ENCODE measurements at regions not wholly inside any gene's neighbourhood (a gene's known extent, or its start where the extent isn't known, plus 50 kb on each side); places are given as distances from the start of the nearest gene placed in this dataset.

- TF ChIP-seq FOXK2 (IDR thresholded peaks at IDR 0.05) (no peak), ELF4 (IDR thresholded peaks at IDR 0.05) (no peak), HDGF (IDR thresholded peaks at IDR 0.05; ENCODE audit: borderline replicate concordance) (no peak), FOXA1 (IDR thresholded peaks at IDR 0.05) (no peak), SUZ12 (IDR thresholded peaks at IDR 0.05) (no peak), SP1 (IDR thresholded peaks at IDR 0.05) (no peak), L3MBTL2 (conservative IDR thresholded peaks at IDR 0.05) (no peak; the same call in 1 of the 2 replicates)
- CTCF ChIA-PET: interaction anchor here (0.6 to 0.7 kb wide), 2 partner anchors 487 to 621 kb away, joined by 3 read pairs; no protein-coding TSS in a partner anchor
These were observed 133.7 kb downstream of the AEBP2 start for GRCh38 chr12:19572920-19573558.

GRCh38 chr12:19573866-19574265 lies 134.6 kb downstream of the AEBP2 start:
- POLR2A ChIA-PET: no interaction called here
- no peak for DNase-seq (ENCODE audit: extremely low spot score)
- CTCF ChIA-PET: interaction anchor here (0.6 to 0.7 kb wide), 2 partner anchors 488 to 620 kb away, joined by 3 read pairs; no protein-coding TSS in a partner anchor
- TF ChIP-seq ZNF384 (IDR thresholded peaks at IDR 0.05): no peak
- no peak for TF ChIP-seq SUZ12 (IDR thresholded peaks at IDR 0.05)
- no peak for TF ChIP-seq TARDBP (IDR thresholded peaks at IDR 0.05)
- no peak for TF ChIP-seq ARNT (IDR thresholded peaks at IDR 0.05)
- no peak for TF ChIP-seq SP1 (IDR thresholded peaks at IDR 0.05)
- TF ChIP-seq NFRKB (IDR thresholded peaks at IDR 0.05): no peak
- TF ChIP-seq FOXA1 (IDR thresholded peaks at IDR 0.05): no peak
- no peak for TF ChIP-seq L3MBTL2 (conservative IDR thresholded peaks at IDR 0.05)
- no peak for TF ChIP-seq CTBP1 (IDR thresholded peaks at IDR 0.05; ENCODE audit: borderline replicate concordance)
- no peak for TF ChIP-seq FOXM1 (IDR thresholded peaks at IDR 0.05; ENCODE audit: borderline replicate concordance)
- TF ChIP-seq FOXK2 (IDR thresholded peaks at IDR 0.05): no peak
- TF ChIP-seq PKNOX1 (IDR thresholded peaks at IDR 0.05): no peak
- no peak for TF ChIP-seq ELF4 (IDR thresholded peaks at IDR 0.05)
- no peak for TF ChIP-seq HDGF (IDR thresholded peaks at IDR 0.05; ENCODE audit: borderline replicate concordance)

More at GRCh38 chr12:19572920-19573558, 133.7 kb downstream of the AEBP2 start:
- POLR2A ChIA-PET: no interaction called here
- peak; percentile 50 for DNase-seq (ENCODE audit: extremely low spot score)

- POLR2A ChIA-PET: no interaction called here
- no peak for DNase-seq (ENCODE audit: extremely low spot score)
- no peak for TF ChIP-seq SP1 (IDR thresholded peaks at IDR 0.05)
- TF ChIP-seq NFRKB (IDR thresholded peaks at IDR 0.05): no peak
- no peak for TF ChIP-seq ZNF384 (IDR thresholded peaks at IDR 0.05)
- no peak for TF ChIP-seq L3MBTL2 (conservative IDR thresholded peaks at IDR 0.05)
- no peak for TF ChIP-seq PKNOX1 (IDR thresholded peaks at IDR 0.05)
- no peak for TF ChIP-seq FOXA1 (IDR thresholded peaks at IDR 0.05)
- TF ChIP-seq HDGF (IDR thresholded peaks at IDR 0.05; ENCODE audit: borderline replicate concordance): no peak
- no peak for TF ChIP-seq TARDBP (IDR thresholded peaks at IDR 0.05)
- no peak for TF ChIP-seq ELF4 (IDR thresholded peaks at IDR 0.05)
- TF ChIP-seq CTBP1 (IDR thresholded peaks at IDR 0.05; ENCODE audit: borderline replicate concordance): no peak
- TF ChIP-seq BHLHE40 (IDR thresholded peaks at IDR 0.05; ENCODE audit: borderline replicate concordance): no peak
- no peak for TF ChIP-seq FOXM1 (IDR thresholded peaks at IDR 0.05; ENCODE audit: borderline replicate concordance)
- no peak for TF ChIP-seq ARNT (IDR thresholded peaks at IDR 0.05)
- no peak for TF ChIP-seq LEF1 (IDR thresholded peaks at IDR 0.05; ENCODE audit: borderline replicate concordance)
- no peak for TF ChIP-seq SUZ12 (IDR thresholded peaks at IDR 0.05)
- TF ChIP-seq FOXK2 (IDR thresholded peaks at IDR 0.05): no peak
- CTCF ChIA-PET: interaction anchor here (0.6 kb wide), 1 partner anchor 1324 kb away, joined by 5 read pairs; no protein-coding TSS in a partner anchor
These were observed 135.3 kb downstream of the AEBP2 start for GRCh38 chr12:19574601-19575000.

- POLR2A ChIA-PET: no interaction called here
- DNase-seq (ENCODE audit: extremely low spot score): peak; percentile 21
- CTCF ChIA-PET: interaction anchor here (0.9 kb wide), 1 partner anchor 68 kb away, joined by 3 read pairs; no protein-coding TSS in a partner anchor
- no peak for TF ChIP-seq FOXK2 (IDR thresholded peaks at IDR 0.05)
- no peak for TF ChIP-seq TARDBP (IDR thresholded peaks at IDR 0.05)
- no peak for TF ChIP-seq NFRKB (IDR thresholded peaks at IDR 0.05)
- no peak for TF ChIP-seq ARNT (IDR thresholded peaks at IDR 0.05)
- no peak for TF ChIP-seq LEF1 (IDR thresholded peaks at IDR 0.05; ENCODE audit: borderline replicate concordance)
- TF ChIP-seq HDGF (IDR thresholded peaks at IDR 0.05; ENCODE audit: borderline replicate concordance): no peak
- no peak for TF ChIP-seq SP1 (IDR thresholded peaks at IDR 0.05)
- TF ChIP-seq ZNF384 (IDR thresholded peaks at IDR 0.05): no peak
- TF ChIP-seq FOXA1 (IDR thresholded peaks at IDR 0.05): no peak
- TF ChIP-seq SUZ12 (IDR thresholded peaks at IDR 0.05): no peak
- no peak for TF ChIP-seq BHLHE40 (IDR thresholded peaks at IDR 0.05; ENCODE audit: borderline replicate concordance)
- no peak for TF ChIP-seq ELF4 (IDR thresholded peaks at IDR 0.05)
- TF ChIP-seq FOXM1 (IDR thresholded peaks at IDR 0.05; ENCODE audit: borderline replicate concordance): no peak
These were observed 136.3 kb downstream of the AEBP2 start for GRCh38 chr12:19575337-19576243.

- ChIA-PET POLR2A (no interaction called here), CTCF (interaction anchor here (0.6 kb wide), 2 partner anchors 15 to 163 kb away, joined by 3 read pairs; no protein-coding TSS in a partner anchor)
- TF ChIP-seq HDGF (IDR thresholded peaks at IDR 0.05; ENCODE audit: borderline replicate concordance): no peak
- TF ChIP-seq ARNT (IDR thresholded peaks at IDR 0.05): no peak
- TF ChIP-seq SP1 (IDR thresholded peaks at IDR 0.05): no peak
- no peak for TF ChIP-seq BHLHE40 (IDR thresholded peaks at IDR 0.05; ENCODE audit: borderline replicate concordance)
- no peak for TF ChIP-seq CTBP1 (IDR thresholded peaks at IDR 0.05; ENCODE audit: borderline replicate concordance)
- no peak for TF ChIP-seq L3MBTL2 (conservative IDR thresholded peaks at IDR 0.05)
- no peak for TF ChIP-seq ELF4 (IDR thresholded peaks at IDR 0.05)
- no peak for TF ChIP-seq FOXA1 (IDR thresholded peaks at IDR 0.05)
- no peak for TF ChIP-seq FOXK2 (IDR thresholded peaks at IDR 0.05)
- no peak for TF ChIP-seq NFRKB (IDR thresholded peaks at IDR 0.05)
- TF ChIP-seq LEF1 (IDR thresholded peaks at IDR 0.05; ENCODE audit: borderline replicate concordance): no peak
- no peak for TF ChIP-seq SUZ12 (IDR thresholded peaks at IDR 0.05)
- DNase-seq (ENCODE audit: extremely low spot score): no peak
These were observed 137.4 kb downstream of the AEBP2 start for GRCh38 chr12:19576506-19577280.

Measured in HEK293T (cell line).